Left renal pelvis (tissue), 4 donors: ENCODE measurements at regions not wholly inside any gene's neighbourhood (a gene's known extent, or its start where the extent isn't known, plus 50 kb on each side); places are given as distances from the start of the nearest gene placed in this dataset.
A peak's percentile ranks its signal among the peaks of the same experiment; 100 is the strongest.
"Not testable (repeated sequence)": the region's sequence is repeated elsewhere in the genome, so short reads cannot be mapped to it uniquely, and the experiment has no call there.

Experiments
- DNase-seq, 4 donors: peaks; one replicate each; pipeline ENCODE4 v3.0.0-alpha.2; 2013; ENCODE audit warnings: low read depth in 4 of 4, low spot score in 3 of 4

- no peak for DNase-seq
Observed at GRCh38 chr14:28365510-28365909, 401.1 kb upstream of the FOXG1 start.

GRCh38 chr14:28373721-28374120 is 392.9 kb upstream of the FOXG1 start:
- DNase-seq: no peak

- no peak for DNase-seq
Observed at GRCh38 chr14:28375295-28375694, 391.3 kb upstream of the FOXG1 start.

GRCh38 chr14:28381656-28382055 is 384.9 kb upstream of the FOXG1 start:
- no peak for DNase-seq

- DNase-seq: no peak
Observed at GRCh38 chr14:28382444-28383190, 384.0 kb upstream of the FOXG1 start.

GRCh38 chr14:28398506-28398905 is 368.1 kb upstream of the FOXG1 start:
- DNase-seq: no peak

GRCh38 chr14:28401705-28402104 is 364.9 kb upstream of the FOXG1 start:
- DNase-seq: not testable (repeated sequence)

GRCh38 chr14:28406196-28406595 is 360.4 kb upstream of the FOXG1 start:
- DNase-seq: no peak

- peak in 1 of 4 donors; percentile 9 for DNase-seq
Observed at GRCh38 chr14:28407031-28407825, 359.4 kb upstream of the FOXG1 start.

GRCh38 chr14:28407996-28408395 is 358.6 kb upstream of the FOXG1 start:
- no peak for DNase-seq

GRCh38 chr14:28412077-28412476 is 354.5 kb upstream of the FOXG1 start:
- no peak for DNase-seq

GRCh38 chr14:28426960-28427359 is 339.6 kb upstream of the FOXG1 start:
- no peak for DNase-seq

- DNase-seq: no peak
Observed at GRCh38 chr14:28436821-28437220, 329.8 kb upstream of the FOXG1 start.

- DNase-seq: no peak
Observed at GRCh38 chr14:28461389-28461788, 305.2 kb upstream of the FOXG1 start.

- no peak for DNase-seq
Observed at GRCh38 chr14:28467611-28468010, 299.0 kb upstream of the FOXG1 start.

- no peak for DNase-seq
Observed at GRCh38 chr14:28468191-28469151, 298.1 kb upstream of the FOXG1 start.

- DNase-seq: no peak
Observed at GRCh38 chr14:28482251-28483040, 284.1 kb upstream of the FOXG1 start.

GRCh38 chr14:28483506-28483905 is 283.1 kb upstream of the FOXG1 start:
- no peak for DNase-seq

GRCh38 chr14:28488684-28489083 is 277.9 kb upstream of the FOXG1 start:
- no peak for DNase-seq

- no peak for DNase-seq
Observed at GRCh38 chr14:28493516-28493915, 273.1 kb upstream of the FOXG1 start.
